Smooth muscle cell (in vitro differentiated cells): ENCODE measurements at regions not wholly inside any gene's neighbourhood (a gene's known extent, or its start where the extent isn't known, plus 50 kb on each side); places are given as distances from the start of the nearest gene placed in this dataset.

Experiments
- DNase-seq: peaks from one replicate; lab custom pipeline; 2025; ENCODE audit not compliant: unreplicated experiment; lab: John Stamatoyannopoulos, UW
- H2AFZ ChIP-seq: fragments of 200-600 bp; sonication (generic); 2 replicates; pipeline ENCODE4 v1.6.0; 2016; ENCODE audit warnings: antibody characterized with exemption, low read depth, mild to moderate bottlenecking
- H3F3A ChIP-seq: fragments of 200-600 bp; sonication (generic); 2 replicates; pipeline ENCODE4 v1.6.0; 2017; ENCODE audit warnings: antibody characterized with exemption, low read depth
- H3K27ac ChIP-seq: fragments of 200-600 bp; sonication (generic); 2 replicates; pipeline ENCODE4 v1.5.1; 2016; ENCODE audit warnings: low read depth, mild to moderate bottlenecking
- H3K27me3 ChIP-seq: fragments of 200-600 bp; sonication (generic); 2 replicates; pipeline ENCODE4 v1.6.1; 2016; ENCODE audit warnings: low read depth, mild to moderate bottlenecking
- H3K36me3 ChIP-seq: fragments of 200-600 bp; sonication (generic); 2 replicates; pipeline ENCODE4 v1.5.1; 2016; ENCODE audit warnings: low read depth
- H3K4me1 ChIP-seq: fragments of 200-600 bp; sonication (generic); 2 replicates; pipeline ENCODE4 v1.5.1; 2016; ENCODE audit warnings: low read depth
- H3K4me2 ChIP-seq: fragments of 200-600 bp; sonication (generic); 2 replicates; pipeline ENCODE4 v1.6.0; 2016; ENCODE audit warnings: mild to moderate bottlenecking
- H3K4me3 ChIP-seq: fragments of 200-600 bp; sonication (generic); 2 replicates; pipeline ENCODE4 v1.5.1; 2016; ENCODE audit warnings: mild to moderate bottlenecking
- H3K79me2 ChIP-seq: fragments of 200-600 bp; sonication (generic); 2 replicates; pipeline ENCODE4 v1.6.0; 2016; ENCODE audit warnings: low read depth, mild to moderate bottlenecking
- H3K9ac ChIP-seq: fragments of 200-600 bp; sonication (generic); 2 replicates; pipeline ENCODE4 v1.6.0; 2016; ENCODE audit warnings: low read depth
- H3K9me3 ChIP-seq: fragments of 200-600 bp; sonication (generic); replicated peaks from 2 replicates; pipeline ENCODE4 v1.5.1; 2016; ENCODE audit warnings: low read depth
- H4K20me1 ChIP-seq: fragments of 200-600 bp; sonication (generic); 2 replicates; pipeline ENCODE4 v1.6.0; 2016; ENCODE audit warnings: low read depth
- CTCF ChIP-seq: fragments of 200-600 bp; sonication (generic); IDR thresholded peaks from 2 replicates; pipeline ENCODE4 v1.5.1; 2017; ENCODE audit warnings: borderline replicate concordance, mild to moderate bottlenecking, antibody characterized with exemption; ENCODE audit not compliant: insufficient read depth, poor library complexity, severe bottlenecking
- WGBS: methylation state at CpG from one replicate; pipeline ENCODE4 v1.1.7; 2016; ENCODE audit warnings: low lambda C conversion rate; 5-methylcytosine and 5-hydroxymethylcytosine counted together

DNA sequence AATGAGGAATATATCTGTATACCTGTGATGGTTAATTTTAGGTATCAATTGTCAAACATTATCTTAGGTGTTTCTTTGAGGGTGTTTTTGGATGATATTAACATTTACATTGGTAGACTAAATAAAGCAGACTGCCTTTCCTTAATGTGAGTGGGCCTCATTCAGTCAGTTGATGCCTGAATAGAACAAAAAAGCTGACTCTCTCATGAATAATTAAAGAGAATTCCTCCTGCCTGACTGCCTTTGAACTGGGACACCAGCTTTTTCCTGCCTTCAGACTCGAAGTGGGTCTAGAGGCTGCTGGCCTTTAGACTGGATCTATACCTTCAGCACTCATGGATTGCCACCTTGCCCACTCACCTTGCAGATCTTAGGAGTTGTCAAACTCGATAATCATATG is 117.9 kb upstream of the TMEM168 start:
- WGBS = 86% methylated on average over 2 of the region's 2 CpGs
- H3K36me3 ChIP-seq = peaks cover 4% of the 10 kb centered on the region
- H3K27me3 ChIP-seq = no peaks in the 10 kb centered on the region
- H3K9ac ChIP-seq = no peak overlapping the region
- no peak overlapping the region for H3K4me3 ChIP-seq
- no peak for DNase-seq
- H4K20me1 ChIP-seq = no peaks in the 10 kb centered on the region
- no peak overlapping the region for H3K27ac ChIP-seq
- no peaks in the 10 kb centered on the region for H3F3A ChIP-seq
- no peak overlapping the region for H3K4me2 ChIP-seq
- H3K79me2 ChIP-seq = peaks cover 34% of the 10 kb centered on the region
- H2AFZ ChIP-seq = no peak overlapping the region
- no peak for TF ChIP-seq CTCF
- H3K4me1 ChIP-seq = no peaks in the 10 kb centered on the region
- H3K9me3 ChIP-seq = peaks cover 3% of the 10 kb centered on the region

DNA sequence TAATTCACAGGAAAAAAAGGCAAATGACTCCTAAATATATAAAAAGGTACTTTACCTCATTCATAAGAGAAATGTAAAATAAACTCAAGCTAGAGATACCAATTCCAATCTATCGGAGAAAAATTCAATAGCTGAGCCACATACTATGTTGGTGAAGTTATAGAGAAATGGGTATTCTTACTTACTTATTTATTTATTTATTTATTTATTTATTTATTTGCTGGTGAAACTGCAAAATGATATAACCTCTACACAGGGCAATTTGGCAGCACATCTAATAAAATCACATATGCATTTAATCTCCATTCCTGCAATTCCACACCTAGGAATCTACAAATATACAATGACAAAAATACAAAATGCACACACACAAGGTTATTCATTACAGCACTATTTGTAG is 117.5 kb upstream of the TMEM168 start:
- Histone ChIP-seq H3F3A (no peaks in the 10 kb centered on the region), H3K4me1 (no peaks in the 10 kb centered on the region), H3K27ac (no peak overlapping the region), H4K20me1 (no peaks in the 10 kb centered on the region), H3K9me3 (peaks cover 3% of the 10 kb centered on the region), H2AFZ (no peak overlapping the region), H3K4me3 (no peak overlapping the region), H3K4me2 (no peak overlapping the region), H3K79me2 (peaks cover 37% of the 10 kb centered on the region), H3K27me3 (no peaks in the 10 kb centered on the region), H3K9ac (no peak overlapping the region), H3K36me3 (peaks cover 4% of the 10 kb centered on the region)
- WGBS = 100% methylated on average over 1 of the region's 1 CpG
- no peak for DNase-seq
- no peak for TF ChIP-seq CTCF

GRCh38 chr7:112905950-112906349 is 115.8 kb upstream of the TMEM168 start:
- no peak for TF ChIP-seq CTCF
- H3K9ac ChIP-seq = no peak overlapping the region
- peaks cover 4% of the 10 kb centered on the region for H3K36me3 ChIP-seq
- H3K27ac ChIP-seq = no peak overlapping the region
- no peaks in the 10 kb centered on the region for H3F3A ChIP-seq
- no peak overlapping the region for H2AFZ ChIP-seq
- no peaks in the 10 kb centered on the region for H3K27me3 ChIP-seq
- H3K4me2 ChIP-seq = no peak overlapping the region
- no peak for DNase-seq
- H3K79me2 ChIP-seq = peaks cover 46% of the 10 kb centered on the region
- no peak overlapping the region for H3K4me3 ChIP-seq
- H3K9me3 ChIP-seq = peaks cover 2% of the 10 kb centered on the region
- H3K4me1 ChIP-seq = no peaks in the 10 kb centered on the region
- no peaks in the 10 kb centered on the region for H4K20me1 ChIP-seq

DNA sequence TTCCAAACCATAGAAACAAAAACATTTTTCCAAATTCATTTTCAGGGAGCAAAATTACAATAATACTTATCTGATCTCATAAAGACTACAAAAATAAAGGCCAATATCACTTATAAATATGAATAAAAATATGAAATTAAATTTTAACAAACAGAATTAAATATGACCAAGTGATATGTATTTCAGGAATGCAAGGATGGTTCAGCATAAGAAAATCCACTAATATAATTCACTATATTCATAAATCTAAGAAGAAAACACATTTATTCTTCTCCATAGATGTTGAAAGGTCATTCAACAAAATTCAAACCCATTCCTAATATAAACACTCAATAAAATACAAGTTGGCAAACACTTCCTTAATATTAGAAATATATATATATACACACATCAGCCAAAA is 115.2 kb upstream of the TMEM168 start:
- TF ChIP-seq CTCF = no peak
- H2AFZ ChIP-seq = no peak overlapping the region
- H3K9ac ChIP-seq = no peak overlapping the region
- H3K79me2 ChIP-seq = peaks cover 50% of the 10 kb centered on the region
- no peaks in the 10 kb centered on the region for H4K20me1 ChIP-seq
- no peak overlapping the region for H3K4me2 ChIP-seq
- peaks cover 8% of the 10 kb centered on the region for H3K9me3 ChIP-seq
- H3K36me3 ChIP-seq = peaks cover 4% of the 10 kb centered on the region
- no peaks in the 10 kb centered on the region for H3K4me1 ChIP-seq
- H3K27ac ChIP-seq = no peak overlapping the region
- no peaks in the 10 kb centered on the region for H3K27me3 ChIP-seq
- DNase-seq = no peak
- no peaks in the 10 kb centered on the region for H3F3A ChIP-seq
- H3K4me3 ChIP-seq = no peak overlapping the region
